ENCODE measurements at regions not wholly inside any gene's neighbourhood (a gene's known extent, or its start where the extent isn't known, plus 50 kb on each side); places are given as distances from the start of the nearest gene placed in this dataset.
A peak's percentile ranks its signal among the peaks of the same experiment; 100 is the strongest.

GRCh38 chr11:26777372-26777808, 55.5 kb upstream of the SLC5A12 start:
- no peak for DNase-seq

GRCh38 chr11:26778000-26778757, 56.3 kb upstream of the SLC5A12 start:
- DNase-seq: no peak

- no peak for DNase-seq
Measured at GRCh38 chr11:26779074-26779865, 57.4 kb upstream of the SLC5A12 start.

GRCh38 chr11:26780376-26781085, 58.7 kb upstream of the SLC5A12 start:
- no peak for DNase-seq

- no peak for DNase-seq
Measured at GRCh38 chr11:26782220-26782965, 60.5 kb upstream of the SLC5A12 start.

GRCh38 chr11:26783997-26784396, 62.1 kb upstream of the SLC5A12 start:
- no peak for DNase-seq

GRCh38 chr11:26790738-26791137, 68.9 kb upstream of the SLC5A12 start:
- no peak for DNase-seq

GRCh38 chr11:26792941-26793340, 71.1 kb upstream of the SLC5A12 start:
- no peak for DNase-seq

GRCh38 chr11:26793487-26793886, 71.6 kb upstream of the SLC5A12 start:
- DNase-seq: no peak

- DNase-seq: no peak
Measured at GRCh38 chr11:26801601-26802000, 79.7 kb upstream of the SLC5A12 start.

- no peak for DNase-seq
Measured at GRCh38 chr11:26805001-26805400, 83.1 kb upstream of the SLC5A12 start.

- DNase-seq: no peak
Measured at GRCh38 chr11:26806219-26806618, 84.4 kb upstream of the SLC5A12 start.

- no peak for DNase-seq
Measured at GRCh38 chr11:26820739-26821138, 98.9 kb upstream of the SLC5A12 start.

- no peak for DNase-seq
Measured at GRCh38 chr11:26823963-26824362, 102.1 kb upstream of the SLC5A12 start.

GRCh38 chr11:26827567-26828081, 105.8 kb upstream of the SLC5A12 start:
- no peak for DNase-seq

GRCh38 chr11:26828288-26828687, 106.4 kb upstream of the SLC5A12 start:
- DNase-seq: no peak

- DNase-seq: no peak
Measured at GRCh38 chr11:26830218-26830617, 108.4 kb upstream of the SLC5A12 start.

GRCh38 chr11:26830757-26831156, 108.9 kb upstream of the SLC5A12 start:
- peak; percentile 5 for DNase-seq

- no peak for DNase-seq
Measured at GRCh38 chr11:26834601-26835000, 112.7 kb upstream of the SLC5A12 start.

- DNase-seq: no peak
Measured at GRCh38 chr11:26835611-26836010, 113.8 kb upstream of the SLC5A12 start.

- DNase-seq: no peak
Measured at GRCh38 chr11:26837154-26837553, 115.3 kb upstream of the SLC5A12 start.

GRCh38 chr11:26839911-26840698, 118.2 kb upstream of the SLC5A12 start:
- DNase-seq: no peak

Measured in NCI-H2227 treated with DMSO at 0.1 percent for 48 hours (cell line).